ENCODE measurements at regions not wholly inside any gene's neighbourhood (a gene's known extent, or its start where the extent isn't known, plus 50 kb on each side); places are given as distances from the start of the nearest gene placed in this dataset.

DNA sequence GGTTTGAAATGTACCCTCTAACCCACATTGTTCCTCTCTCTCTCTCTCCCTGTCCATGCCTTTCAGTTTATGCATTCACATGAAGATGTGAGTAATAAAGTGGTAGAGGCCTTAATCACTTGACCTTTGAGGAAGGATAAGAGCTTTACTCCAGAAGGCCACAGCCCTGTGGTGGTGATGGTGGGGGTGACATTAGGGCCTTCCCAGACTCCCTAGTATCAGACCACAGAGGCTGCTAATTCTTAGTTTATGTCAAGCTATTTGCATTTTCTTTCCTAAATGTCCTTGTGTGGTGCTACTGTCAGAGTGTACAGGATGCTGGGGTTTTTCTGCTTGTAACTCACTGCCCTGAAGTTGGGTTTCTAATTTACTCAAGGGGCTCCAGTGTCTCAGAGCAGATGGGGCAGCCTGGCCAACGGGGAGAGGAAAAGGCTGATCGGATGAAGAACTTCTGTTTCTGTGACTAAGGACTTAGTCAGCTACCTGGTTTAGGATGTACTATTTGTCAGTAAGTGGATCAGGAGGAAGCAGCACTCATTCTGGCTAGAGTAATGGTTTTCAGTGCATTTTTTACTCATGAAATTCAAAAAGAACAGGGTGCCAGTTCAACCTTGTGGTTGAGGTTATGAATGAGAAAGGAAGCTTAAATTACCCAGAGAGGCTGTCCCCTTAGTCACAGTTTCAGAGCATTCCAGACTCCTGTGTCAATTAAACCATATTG lies 509.6 kb upstream of the DIPK2B start:
- POLR2A ChIA-PET, result interaction anchor here (0.5 kb wide), 1 partner anchor 239 kb away, joined by 3 read pairs; no protein-coding TSS in a partner anchor
- TF ChIP-seq ZSCAN22 (CRISPR knock-in tag; IDR thresholded peaks at IDR 0.05) (no peak), FOSL1 (CRISPR knock-in tag; IDR thresholded peaks at IDR 0.05; ENCODE audit: borderline replicate concordance) (no peak), CBX2 (IDR thresholded peaks at IDR 0.05; ENCODE audit: low read depth, low read length) (no peak), CBX2 (CRISPR knock-in tag; IDR thresholded peaks at IDR 0.05; ENCODE audit: low read depth) (no peak), FOXA3 (CRISPR knock-in tag; IDR thresholded peaks at IDR 0.05) (no peak), DPF2 (CRISPR knock-in tag; IDR thresholded peaks at IDR 0.05; ENCODE audit: borderline replicate concordance, low read depth) (no peak), CHD2 (IDR thresholded peaks at IDR 0.05; ENCODE audit: low read depth, low read length) (no peak)
- DNase-seq (ENCODE audit: low spot score) (no peak), ATAC-seq (no peak), FAIRE-seq (no peak)
- CTCF ChIA-PET (ENCODE audit: low intra/inter-chr PET ratio, low total read pairs), result no interaction called here
- no peak overlapping the region for H3K4me2 ChIP-seq (ENCODE audit: low read depth, low read length)
- no peaks in the 10 kb centered on the region for H3K79me2 ChIP-seq (ENCODE audit: insufficient read depth, low read length)
- no peaks in the 10 kb centered on the region for H4K20me1 ChIP-seq (ENCODE audit: insufficient read depth, low read length)
- H3K27me3 ChIP-seq (ENCODE audit: control insufficient read depth in 1 of 2, insufficient read depth in 2 of 2, low read length in 2 of 2), result no peaks in the 10 kb centered on the region
- H3K9me3 ChIP-seq (ENCODE audit: low read length), result no peaks in the 10 kb centered on the region
- no peaks in the 10 kb centered on the region for H3K36me3 ChIP-seq (replicated peaks in 1 of 2; ENCODE audit: control insufficient read depth in 1 of 2, insufficient read depth in 2 of 2, low read length in 2 of 2)
- no peak overlapping the region for H3K27ac ChIP-seq (ENCODE audit: extremely low read length, insufficient read depth, low read length)
- BruUV-seq (replicated peaks), result no TSS peak
- no peak overlapping the region for H3K4me3 ChIP-seq (replicated peaks in 1 of 3; ENCODE audit: insufficient read depth in 1 of 3, low read depth in 2 of 3, low read length in 3 of 3)
- intact Hi-C loops (cut with micrococcal nuclease; ENCODE audit: unreplicated experiment) (no loop called here), in situ Hi-C loops (cut with HindIII; ENCODE audit: extremely low pct_ligation_motif_present, low pct_unique_long_range_greater_than_20kb) (no loop called here)
- H3K4me1 ChIP-seq (ENCODE audit: insufficient read depth, low read length), result no peaks in the 10 kb centered on the region
- H2AFZ ChIP-seq (ENCODE audit: low read length), result no peak overlapping the region
- WGBS (ENCODE audit: low lambda C conversion rate), result 22% methylated on average over 2 of the region's 2 CpGs
- H3K9ac ChIP-seq (ENCODE audit: insufficient read depth, low read depth, low read length), result no peak overlapping the region

- CTCF ChIA-PET (ENCODE audit: low intra/inter-chr PET ratio, low total read pairs), result no interaction called here
- in situ Hi-C loops (cut with HindIII; ENCODE audit: extremely low pct_ligation_motif_present, low pct_unique_long_range_greater_than_20kb) (no loop called here), intact Hi-C loops (cut with micrococcal nuclease; ENCODE audit: unreplicated experiment) (no loop called here)
- POLR2A ChIA-PET, result no interaction called here
- H4K20me1 ChIP-seq (ENCODE audit: insufficient read depth, low read length), result no peaks in the 10 kb centered on the region
- no peak for DNase-seq (ENCODE audit: low spot score)
- WGBS (ENCODE audit: low lambda C conversion rate), result 54% methylated on average over 1 of the region's 1 CpG
- no peak overlapping the region for H3K4me3 ChIP-seq (replicated peaks in 1 of 3; ENCODE audit: insufficient read depth in 1 of 3, low read depth in 2 of 3, low read length in 3 of 3)
- H3K36me3 ChIP-seq (replicated peaks in 1 of 2; ENCODE audit: control insufficient read depth in 1 of 2, insufficient read depth in 2 of 2, low read length in 2 of 2), result no peaks in the 10 kb centered on the region
- H3K27me3 ChIP-seq (ENCODE audit: control insufficient read depth in 1 of 2, insufficient read depth in 2 of 2, low read length in 2 of 2), result no peaks in the 10 kb centered on the region
- no peak overlapping the region for H3K4me2 ChIP-seq (ENCODE audit: low read depth, low read length)
- H3K9ac ChIP-seq (ENCODE audit: insufficient read depth, low read depth, low read length), result no peak overlapping the region
- no peaks in the 10 kb centered on the region for H3K4me1 ChIP-seq (ENCODE audit: insufficient read depth, low read length)
- no peak for FAIRE-seq
- H3K27ac ChIP-seq (ENCODE audit: extremely low read length, insufficient read depth, low read length), result no peak overlapping the region
- BruUV-seq (replicated peaks), result no TSS peak
- no peaks in the 10 kb centered on the region for H3K9me3 ChIP-seq (ENCODE audit: low read length)
- no peak overlapping the region for H2AFZ ChIP-seq (ENCODE audit: low read length)
- no peaks in the 10 kb centered on the region for H3K79me2 ChIP-seq (ENCODE audit: insufficient read depth, low read length)
- no peak for ATAC-seq
- TF ChIP-seq SOX5 (CRISPR knock-in tag; IDR thresholded peaks at IDR 0.05; ENCODE audit: borderline replicate concordance) (no peak), PHF20 (CRISPR knock-in tag; IDR thresholded peaks at IDR 0.05) (no peak), MXI1 (IDR thresholded peaks at IDR 0.05; ENCODE audit: borderline replicate concordance, low read depth, low read length) (no peak), KAT2B (IDR thresholded peaks at IDR 0.05; ENCODE audit: borderline replicate concordance, low read depth, low read length) (no peak), TRIM24 (CRISPR knock-in tag; IDR thresholded peaks at IDR 0.05) (no peak)
- TF ChIP-seq, protein P1, sequence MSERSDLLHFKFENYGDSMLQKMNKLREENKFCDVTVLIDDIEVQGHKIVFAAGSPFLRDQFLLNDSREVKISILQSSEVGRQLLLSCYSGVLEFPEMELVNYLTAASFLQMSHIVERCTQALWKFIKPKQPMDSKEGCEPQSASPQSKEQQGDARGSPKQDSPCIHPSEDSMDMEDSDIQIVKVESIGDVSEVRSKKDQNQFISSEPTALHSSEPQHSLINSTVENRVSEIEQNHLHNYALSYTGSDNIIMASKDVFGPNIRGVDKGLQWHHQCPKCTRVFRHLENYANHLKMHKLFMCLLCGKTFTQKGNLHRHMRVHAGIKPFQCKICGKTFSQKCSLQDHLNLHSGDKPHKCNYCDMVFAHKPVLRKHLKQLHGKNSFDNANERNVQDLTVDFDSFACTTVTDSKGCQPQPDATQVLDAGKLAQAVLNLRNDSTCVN (CRISPR knock-in tag; IDR thresholded peaks at IDR 0.05; ENCODE audit: borderline replicate concordance), result no peak
- TF ChIP-seq, protein P2, sequence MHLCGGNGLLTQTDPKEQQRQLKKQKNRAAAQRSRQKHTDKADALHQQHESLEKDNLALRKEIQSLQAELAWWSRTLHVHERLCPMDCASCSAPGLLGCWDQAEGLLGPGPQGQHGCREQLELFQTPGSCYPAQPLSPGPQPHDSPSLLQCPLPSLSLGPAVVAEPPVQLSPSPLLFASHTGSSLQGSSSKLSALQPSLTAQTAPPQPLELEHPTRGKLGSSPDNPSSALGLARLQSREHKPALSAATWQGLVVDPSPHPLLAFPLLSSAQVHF (CRISPR knock-in tag; IDR thresholded peaks at IDR 0.05), result no peak
Measured at GRCh38 chrX:45709381-45709780, 508.7 kb upstream of the DIPK2B start.
